ENCODE measurements at regions not wholly inside any gene's neighbourhood (a gene's known extent, or its start where the extent isn't known, plus 50 kb on each side); places are given as distances from the start of the nearest gene placed in this dataset.

DNA sequence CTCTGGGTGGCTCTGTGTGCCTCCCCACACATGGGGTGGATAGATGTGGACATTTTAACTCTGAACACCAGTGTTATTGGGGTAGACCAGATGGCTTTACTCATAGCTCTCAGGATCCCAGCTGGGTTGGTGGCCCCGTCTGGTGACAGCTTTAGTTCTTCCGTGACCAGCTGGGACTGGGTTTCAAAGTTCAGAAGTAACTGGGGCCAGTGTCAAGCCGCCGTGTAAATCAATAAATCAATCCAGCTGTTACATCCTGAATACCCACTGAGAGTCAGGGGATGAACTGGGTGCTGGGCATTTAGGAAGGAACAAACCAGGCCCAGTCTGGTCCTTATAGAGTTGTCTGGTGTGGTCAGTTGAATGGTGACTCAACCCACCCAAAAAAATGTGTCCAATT lies 269.4 kb downstream of the CTTN start:
- no peak overlapping the region for H3K27ac ChIP-seq
- no peaks in the 10 kb centered on the region for H3K36me3 ChIP-seq
- peaks cover 0 to 9% of the 10 kb centered on the region in 2 donors for H3K27me3 ChIP-seq
- DNase-seq = no peak
- no peak overlapping the region for H3K4me3 ChIP-seq
- no peaks in the 10 kb centered on the region for H3K4me1 ChIP-seq
- H3K9me3 ChIP-seq = no peaks in the 10 kb centered on the region
- TF ChIP-seq, protein P1, sequence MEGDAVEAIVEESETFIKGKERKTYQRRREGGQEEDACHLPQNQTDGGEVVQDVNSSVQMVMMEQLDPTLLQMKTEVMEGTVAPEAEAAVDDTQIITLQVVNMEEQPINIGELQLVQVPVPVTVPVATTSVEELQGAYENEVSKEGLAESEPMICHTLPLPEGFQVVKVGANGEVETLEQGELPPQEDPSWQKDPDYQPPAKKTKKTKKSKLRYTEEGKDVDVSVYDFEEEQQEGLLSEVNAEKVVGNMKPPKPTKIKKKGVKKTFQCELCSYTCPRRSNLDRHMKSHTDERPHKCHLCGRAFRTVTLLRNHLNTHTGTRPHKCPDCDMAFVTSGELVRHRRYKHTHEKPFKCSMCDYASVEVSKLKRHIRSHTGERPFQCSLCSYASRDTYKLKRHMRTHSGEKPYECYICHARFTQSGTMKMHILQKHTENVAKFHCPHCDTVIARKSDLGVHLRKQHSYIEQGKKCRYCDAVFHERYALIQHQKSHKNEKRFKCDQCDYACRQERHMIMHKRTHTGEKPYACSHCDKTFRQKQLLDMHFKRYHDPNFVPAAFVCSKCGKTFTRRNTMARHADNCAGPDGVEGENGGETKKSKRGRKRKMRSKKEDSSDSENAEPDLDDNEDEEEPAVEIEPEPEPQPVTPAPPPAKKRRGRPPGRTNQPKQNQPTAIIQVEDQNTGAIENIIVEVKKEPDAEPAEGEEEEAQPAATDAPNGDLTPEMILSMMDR (IDR thresholded peaks at IDR 0.05) = no peak
- TF ChIP-seq POLR2A (IDR thresholded peaks at IDR 0.05) = no peak
- intact Hi-C loops (cut with DNase I; ENCODE audit: low total_unique reads) = no loop called here

DNA sequence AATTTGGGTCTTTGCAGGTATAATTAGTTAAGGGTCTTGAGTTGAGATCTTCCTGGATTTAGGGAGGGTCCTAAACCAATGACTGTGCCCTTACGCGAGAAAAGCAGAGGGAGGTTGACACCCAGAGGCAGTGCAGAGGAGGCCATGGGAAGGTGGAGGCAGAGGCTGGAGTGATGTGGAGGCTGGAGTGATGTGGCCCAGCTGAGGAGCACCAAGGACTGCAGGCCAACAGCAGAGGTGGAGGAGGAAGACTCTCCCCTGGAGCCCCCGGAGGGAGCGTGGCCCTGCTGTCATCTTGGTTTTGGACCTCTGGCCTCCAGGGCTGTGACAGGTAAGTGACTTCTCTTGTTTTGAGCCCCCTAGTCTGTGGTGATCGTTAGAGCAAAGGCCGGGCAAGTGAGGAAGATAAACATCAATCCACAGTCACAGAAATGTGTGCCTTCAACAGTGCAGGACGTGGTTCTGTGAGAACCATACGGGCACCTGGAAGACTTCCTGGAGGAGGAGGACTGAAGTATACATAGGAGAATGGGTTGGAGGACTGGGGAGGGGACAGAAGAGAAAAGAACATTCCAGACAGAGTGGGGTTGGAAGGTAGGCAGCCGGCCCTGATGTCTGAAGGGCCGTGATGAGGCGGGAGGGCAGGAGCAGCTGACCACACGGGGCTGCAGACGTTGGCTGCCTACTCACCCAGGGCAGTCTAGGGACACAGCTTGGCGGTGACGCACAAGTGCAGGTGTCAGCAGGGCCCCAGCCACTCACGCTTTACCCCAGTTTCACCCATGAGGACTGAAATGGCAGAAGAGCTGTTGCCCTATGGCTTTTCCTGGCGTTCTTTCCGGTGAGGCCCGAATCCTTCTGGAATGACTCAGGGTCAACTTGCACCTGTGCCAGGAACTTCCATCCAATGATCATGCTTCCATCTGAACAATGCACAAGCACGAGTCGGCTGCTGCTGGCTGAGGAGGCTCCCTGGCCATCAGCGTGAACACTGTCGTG lies 270.2 kb downstream of the CTTN start:
- Histone ChIP-seq H3K27ac (no peak overlapping the region), H3K4me1 (no peaks in the 10 kb centered on the region), H3K9me3 (no peaks in the 10 kb centered on the region), H3K4me3 (no peak overlapping the region), H3K27me3 (peaks cover 0 to 8% of the 10 kb centered on the region in 2 donors), H3K36me3 (no peaks in the 10 kb centered on the region)
- DNase-seq = no peak
- TF ChIP-seq, protein P1 (IDR thresholded peaks at IDR 0.05) = no peak
- no peak for TF ChIP-seq POLR2A (IDR thresholded peaks at IDR 0.05)
- intact Hi-C loops (cut with DNase I; ENCODE audit: low total_unique reads) = no loop called here

DNA sequence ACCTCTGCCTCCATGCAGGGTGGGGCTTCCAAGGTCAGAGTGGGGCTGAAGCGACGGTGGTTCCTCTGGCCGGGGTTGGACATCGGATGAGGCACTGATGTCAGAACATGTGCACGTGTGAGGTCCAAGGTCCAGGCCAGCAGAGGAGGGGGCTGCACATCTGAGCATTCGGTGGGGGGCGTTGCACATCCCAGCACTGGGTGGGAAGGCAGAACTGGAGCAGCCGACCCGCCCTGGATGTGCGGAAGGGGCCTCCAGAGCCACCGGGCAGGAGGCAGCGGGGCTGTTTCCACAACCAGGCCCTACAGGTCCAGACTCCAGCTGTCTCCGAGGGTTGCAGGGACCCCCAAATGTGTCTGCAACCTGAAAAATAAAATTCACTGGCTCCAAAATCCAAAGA lies 271.0 kb downstream of the CTTN start:
- TF ChIP-seq, protein P1 (IDR thresholded peaks at IDR 0.05) = no peak
- TF ChIP-seq POLR2A (IDR thresholded peaks at IDR 0.05) = no peak
- no peak overlapping the region for H3K27ac ChIP-seq
- H3K4me1 ChIP-seq = no peaks in the 10 kb centered on the region
- no peaks in the 10 kb centered on the region for H3K9me3 ChIP-seq
- peaks cover 0 to 8% of the 10 kb centered on the region in 2 donors for H3K27me3 ChIP-seq
- H3K36me3 ChIP-seq = no peaks in the 10 kb centered on the region
- intact Hi-C loops (cut with DNase I; ENCODE audit: low total_unique reads) = no loop called here
- no peak overlapping the region for H3K4me3 ChIP-seq
- DNase-seq = no peak

DNA sequence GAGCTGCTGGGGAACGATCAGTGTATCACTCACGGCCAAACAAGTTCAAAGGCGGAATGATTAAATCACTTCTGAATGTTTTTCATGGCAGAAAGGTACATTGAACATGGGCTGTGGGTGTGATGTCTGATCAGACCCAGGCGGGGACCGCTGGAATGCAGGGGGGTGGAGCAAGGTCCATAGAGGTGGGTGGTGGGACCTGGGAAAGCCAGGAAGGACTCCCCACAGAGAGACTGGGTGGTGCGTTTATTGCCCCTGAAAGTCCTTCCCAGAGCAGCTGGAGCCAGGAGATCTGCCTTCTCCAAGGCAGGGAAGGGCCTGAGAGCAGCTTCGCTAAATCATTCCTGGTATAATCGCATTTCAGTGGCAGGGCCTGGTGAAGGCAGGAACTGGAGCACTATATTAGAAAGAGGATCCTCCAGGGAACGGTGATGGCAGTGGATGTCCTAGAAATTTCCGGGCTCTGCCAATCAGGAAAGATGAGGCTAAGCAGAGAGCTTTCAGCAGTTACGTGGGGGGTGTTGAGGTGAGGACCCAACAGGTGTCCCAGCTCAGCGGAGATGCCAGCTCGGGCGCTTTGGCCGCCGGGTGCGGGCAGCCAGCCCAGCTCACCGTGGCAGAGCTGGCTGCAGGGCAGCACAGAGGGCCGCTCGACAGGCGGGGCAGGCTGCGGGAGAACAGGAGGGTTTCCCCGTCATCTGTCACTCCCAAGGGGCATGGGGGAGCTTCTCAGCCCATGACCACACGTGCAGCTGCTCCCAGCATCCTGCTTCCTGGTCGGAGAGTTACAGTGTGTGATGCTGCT lies 271.7 kb downstream of the CTTN start:
- DNase-seq = no peak
- no peak for TF ChIP-seq POLR2A (IDR thresholded peaks at IDR 0.05)
- peaks cover 0 to 8% of the 10 kb centered on the region in 2 donors for H3K27me3 ChIP-seq
- H3K4me3 ChIP-seq = no peak overlapping the region
- H3K27ac ChIP-seq = no peak overlapping the region
- H3K36me3 ChIP-seq = no peaks in the 10 kb centered on the region
- no peaks in the 10 kb centered on the region for H3K9me3 ChIP-seq
- intact Hi-C loops (cut with DNase I; ENCODE audit: low total_unique reads) = no loop called here
- no peaks in the 10 kb centered on the region for H3K4me1 ChIP-seq

DNA sequence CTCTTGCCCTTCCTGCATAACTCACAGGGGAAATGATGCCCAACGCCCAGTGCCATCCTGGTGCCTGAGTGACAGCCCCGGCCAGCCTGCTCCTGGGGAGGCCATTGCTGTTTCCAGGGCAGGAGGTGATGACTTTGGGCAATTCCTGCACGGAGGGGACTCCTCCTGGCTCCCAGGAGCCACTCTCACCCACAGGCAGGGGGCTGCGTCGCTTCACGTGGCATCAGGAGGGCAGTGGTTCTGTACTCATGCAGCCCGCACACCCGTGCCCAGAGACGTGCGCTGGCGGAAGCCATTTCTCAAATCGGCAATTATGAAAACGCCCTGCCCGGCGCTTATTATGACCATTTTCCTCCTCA lies 272.3 kb downstream of the CTTN start:
- intact Hi-C loops (cut with DNase I; ENCODE audit: low total_unique reads) = no loop called here
- no peak overlapping the region for H3K27ac ChIP-seq
- H3K36me3 ChIP-seq = no peaks in the 10 kb centered on the region

More for the DNA sequence above, 272.3 kb downstream of the CTTN start:
- TF ChIP-seq, protein P1 (IDR thresholded peaks at IDR 0.05) = no peak
- TF ChIP-seq POLR2A (IDR thresholded peaks at IDR 0.05) = no peak
- no peak overlapping the region for H3K4me3 ChIP-seq
- no peaks in the 10 kb centered on the region for H3K4me1 ChIP-seq
- no peaks in the 10 kb centered on the region for H3K9me3 ChIP-seq
- peaks cover 0 to 8% of the 10 kb centered on the region in 2 donors for H3K27me3 ChIP-seq
- DNase-seq = no peak
